Prostate gland (tissue), 2 donors: ENCODE measurements at regions not wholly inside any gene's neighbourhood (a gene's known extent, or its start where the extent isn't known, plus 50 kb on each side); places are given as distances from the start of the nearest gene placed in this dataset.

ENCODE experiments used
- CTCF ChIP-seq, 4 experiments: fragments of 200-600 bp in 2 of 4; fragments of 450-650 bp in 2 of 4; sonication (generic) in 2 of 4; IDR thresholded peaks; 1 replicate in 3 of 4; 2 replicates in 1 of 4; pipeline ENCODE4 v1.5.1; 2016 to 2019; ENCODE audit warnings: antibody characterized with exemption in 4 of 4, mild to moderate bottlenecking in 2 of 4, moderate library complexity in 2 of 4
- POLR2A ChIP-seq: fragments of 450-650 bp; IDR thresholded peaks from one replicate; pipeline ENCODE4 v1.6.1; 2016; ENCODE audit warnings: antibody characterized with exemption, mild to moderate bottlenecking

- TF ChIP-seq CTCF (IDR thresholded peaks at IDR 0.05) (no peak), POLR2A (no peak)
Measured at GRCh38 chr10:59087486-59087885, 89.0 kb upstream of the PHYHIPL start.
